ENCODE measurements at regions not wholly inside any gene's neighbourhood (a gene's known extent, or its start where the extent isn't known, plus 50 kb on each side); places are given as distances from the start of the nearest gene placed in this dataset.

DNA sequence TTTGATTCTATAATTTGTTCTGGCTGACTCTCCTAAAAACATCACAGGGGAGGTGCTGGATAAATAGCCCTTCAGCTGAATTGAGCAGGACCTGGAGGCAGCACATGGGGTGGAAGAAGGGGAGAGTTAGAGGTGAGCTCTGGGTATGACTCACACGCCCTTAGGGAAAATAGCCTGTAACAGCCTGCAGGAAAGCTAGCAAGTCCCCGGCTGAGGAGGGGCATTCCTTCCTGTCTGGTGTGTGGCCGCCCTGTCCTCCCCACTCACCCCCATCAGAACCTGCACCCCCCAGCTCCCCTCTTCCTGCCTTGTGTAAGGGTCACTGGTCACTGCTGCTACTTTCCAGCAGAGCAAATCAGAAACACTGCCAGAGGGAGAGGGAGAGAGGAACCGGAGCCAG is 187.4 kb downstream of the C16orf95 start:
- no peaks in the 10 kb centered on the region for H3K4me1 ChIP-seq (ENCODE audit: control insufficient read depth, insufficient read depth, low read length)
- no peak overlapping the region for H3K27ac ChIP-seq (ENCODE audit: extremely low read depth, low read depth, low read length)

GRCh38 chr16:87131061-87131995 is 185.9 kb downstream of the C16orf95 start:
- CTCF ChIA-PET = interaction anchor here (0.6 kb wide), 1 partner anchor 9 kb away, joined by 5 read pairs; no protein-coding TSS in a partner anchor
- no peak overlapping the region for H3K27ac ChIP-seq (ENCODE audit: extremely low read depth, low read depth, low read length)
- no peak overlapping the region for H3K4me3 ChIP-seq (ENCODE audit: low read depth, low read length)
- no peaks in the 10 kb centered on the region for H3K36me3 ChIP-seq (ENCODE audit: control insufficient read depth in 2 of 2, insufficient read depth in 1 of 2, low read length in 2 of 2)
- H3K4me1 ChIP-seq (ENCODE audit: control insufficient read depth, insufficient read depth, low read length) = no peaks in the 10 kb centered on the region
- no peak for TF ChIP-seq ZNF530 (tag by site-specific recombination; IDR thresholded peaks at IDR 0.05; ENCODE audit: low read depth)
- TF ChIP-seq ZNF341 (tag by site-specific recombination; IDR thresholded peaks at IDR 0.05; ENCODE audit: low read depth) = no peak
- TF ChIP-seq ZNF777 (tag by site-specific recombination; IDR thresholded peaks at IDR 0.05; ENCODE audit: borderline replicate concordance) = no peak
- TF ChIP-seq ZNF596 (tag by site-specific recombination; IDR thresholded peaks at IDR 0.05) = peak; percentile 77
- H3K9me3 ChIP-seq (ENCODE audit: control insufficient read depth, insufficient read depth, low read depth, low read length) = no peaks in the 10 kb centered on the region
- POLR2A ChIA-PET = interaction anchor here (0.6 kb wide), 1 partner anchor 965 kb away, joined by 3 read pairs; no protein-coding TSS in a partner anchor

More for the DNA sequence above, 187.4 kb downstream of the C16orf95 start:
- no peaks in the 10 kb centered on the region for H3K36me3 ChIP-seq (ENCODE audit: control insufficient read depth in 2 of 2, insufficient read depth in 1 of 2, low read length in 2 of 2)
- TF ChIP-seq ZNF391 (tag by site-specific recombination; IDR thresholded peaks at IDR 0.05; ENCODE audit: borderline replicate concordance, low read depth) (no peak), ZNF621 (tag by site-specific recombination; IDR thresholded peaks at IDR 0.05) (no peak), ZNF423 (tag by site-specific recombination; IDR thresholded peaks at IDR 0.05) (no peak), ZNF623 (tag by site-specific recombination; IDR thresholded peaks at IDR 0.05) (no peak), ZNF548 (tag by site-specific recombination; IDR thresholded peaks at IDR 0.05) (no peak), ZNF777 (tag by site-specific recombination; IDR thresholded peaks at IDR 0.05; ENCODE audit: borderline replicate concordance) (no peak)
- TF ChIP-seq, protein P1, sequence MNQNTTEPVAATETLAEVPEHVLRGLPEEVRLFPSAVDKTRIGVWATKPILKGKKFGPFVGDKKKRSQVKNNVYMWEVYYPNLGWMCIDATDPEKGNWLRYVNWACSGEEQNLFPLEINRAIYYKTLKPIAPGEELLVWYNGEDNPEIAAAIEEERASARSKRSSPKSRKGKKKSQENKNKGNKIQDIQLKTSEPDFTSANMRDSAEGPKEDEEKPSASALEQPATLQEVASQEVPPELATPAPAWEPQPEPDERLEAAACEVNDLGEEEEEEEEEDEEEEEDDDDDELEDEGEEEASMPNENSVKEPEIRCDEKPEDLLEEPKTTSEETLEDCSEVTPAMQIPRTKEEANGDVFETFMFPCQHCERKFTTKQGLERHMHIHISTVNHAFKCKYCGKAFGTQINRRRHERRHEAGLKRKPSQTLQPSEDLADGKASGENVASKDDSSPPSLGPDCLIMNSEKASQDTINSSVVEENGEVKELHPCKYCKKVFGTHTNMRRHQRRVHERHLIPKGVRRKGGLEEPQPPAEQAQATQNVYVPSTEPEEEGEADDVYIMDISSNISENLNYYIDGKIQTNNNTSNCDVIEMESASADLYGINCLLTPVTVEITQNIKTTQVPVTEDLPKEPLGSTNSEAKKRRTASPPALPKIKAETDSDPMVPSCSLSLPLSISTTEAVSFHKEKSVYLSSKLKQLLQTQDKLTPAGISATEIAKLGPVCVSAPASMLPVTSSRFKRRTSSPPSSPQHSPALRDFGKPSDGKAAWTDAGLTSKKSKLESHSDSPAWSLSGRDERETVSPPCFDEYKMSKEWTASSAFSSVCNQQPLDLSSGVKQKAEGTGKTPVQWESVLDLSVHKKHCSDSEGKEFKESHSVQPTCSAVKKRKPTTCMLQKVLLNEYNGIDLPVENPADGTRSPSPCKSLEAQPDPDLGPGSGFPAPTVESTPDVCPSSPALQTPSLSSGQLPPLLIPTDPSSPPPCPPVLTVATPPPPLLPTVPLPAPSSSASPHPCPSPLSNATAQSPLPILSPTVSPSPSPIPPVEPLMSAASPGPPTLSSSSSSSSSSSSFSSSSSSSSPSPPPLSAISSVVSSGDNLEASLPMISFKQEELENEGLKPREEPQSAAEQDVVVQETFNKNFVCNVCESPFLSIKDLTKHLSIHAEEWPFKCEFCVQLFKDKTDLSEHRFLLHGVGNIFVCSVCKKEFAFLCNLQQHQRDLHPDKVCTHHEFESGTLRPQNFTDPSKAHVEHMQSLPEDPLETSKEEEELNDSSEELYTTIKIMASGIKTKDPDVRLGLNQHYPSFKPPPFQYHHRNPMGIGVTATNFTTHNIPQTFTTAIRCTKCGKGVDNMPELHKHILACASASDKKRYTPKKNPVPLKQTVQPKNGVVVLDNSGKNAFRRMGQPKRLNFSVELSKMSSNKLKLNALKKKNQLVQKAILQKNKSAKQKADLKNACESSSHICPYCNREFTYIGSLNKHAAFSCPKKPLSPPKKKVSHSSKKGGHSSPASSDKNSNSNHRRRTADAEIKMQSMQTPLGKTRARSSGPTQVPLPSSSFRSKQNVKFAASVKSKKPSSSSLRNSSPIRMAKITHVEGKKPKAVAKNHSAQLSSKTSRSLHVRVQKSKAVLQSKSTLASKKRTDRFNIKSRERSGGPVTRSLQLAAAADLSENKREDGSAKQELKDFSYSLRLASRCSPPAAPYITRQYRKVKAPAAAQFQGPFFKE (tag by site-specific recombination; IDR thresholded peaks at IDR 0.05; ENCODE audit: borderline replicate concordance) = no peak
- TF ChIP-seq, protein P2, sequence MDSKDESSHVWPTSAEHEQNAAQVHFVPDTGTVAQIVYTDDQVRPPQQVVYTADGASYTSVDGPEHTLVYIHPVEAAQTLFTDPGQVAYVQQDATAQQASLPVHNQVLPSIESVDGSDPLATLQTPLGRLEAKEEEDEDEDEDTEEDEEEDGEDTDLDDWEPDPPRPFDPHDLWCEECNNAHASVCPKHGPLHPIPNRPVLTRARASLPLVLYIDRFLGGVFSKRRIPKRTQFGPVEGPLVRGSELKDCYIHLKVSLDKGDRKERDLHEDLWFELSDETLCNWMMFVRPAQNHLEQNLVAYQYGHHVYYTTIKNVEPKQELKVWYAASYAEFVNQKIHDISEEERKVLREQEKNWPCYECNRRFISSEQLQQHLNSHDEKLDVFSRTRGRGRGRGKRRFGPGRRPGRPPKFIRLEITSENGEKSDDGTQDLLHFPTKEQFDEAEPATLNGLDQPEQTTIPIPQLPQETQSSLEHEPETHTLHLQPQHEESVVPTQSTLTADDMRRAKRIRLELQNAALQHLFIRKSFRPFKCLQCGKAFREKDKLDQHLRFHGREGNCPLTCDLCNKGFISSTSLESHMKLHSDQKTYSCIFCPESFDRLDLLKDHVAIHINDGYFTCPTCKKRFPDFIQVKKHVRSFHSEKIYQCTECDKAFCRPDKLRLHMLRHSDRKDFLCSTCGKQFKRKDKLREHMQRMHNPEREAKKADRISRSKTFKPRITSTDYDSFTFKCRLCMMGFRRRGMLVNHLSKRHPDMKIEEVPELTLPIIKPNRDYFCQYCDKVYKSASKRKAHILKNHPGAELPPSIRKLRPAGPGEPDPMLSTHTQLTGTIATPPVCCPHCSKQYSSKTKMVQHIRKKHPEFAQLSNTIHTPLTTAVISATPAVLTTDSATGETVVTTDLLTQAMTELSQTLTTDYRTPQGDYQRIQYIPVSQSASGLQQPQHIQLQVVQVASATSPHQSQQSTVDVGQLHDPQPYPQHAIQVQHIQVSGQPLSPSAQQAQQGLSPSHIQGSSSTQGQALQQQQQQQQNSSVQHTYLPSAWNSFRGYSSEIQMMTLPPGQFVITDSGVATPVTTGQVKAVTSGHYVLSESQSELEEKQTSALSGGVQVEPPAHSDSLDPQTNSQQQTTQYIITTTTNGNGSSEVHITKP (tag by site-specific recombination; IDR thresholded peaks at IDR 0.05) = 0 out of 2 replicates have a peak, but pooled peaks have one; percentile 30
- H3K4me3 ChIP-seq (ENCODE audit: low read depth, low read length) = no peak overlapping the region
- no peaks in the 10 kb centered on the region for H3K9me3 ChIP-seq (ENCODE audit: control insufficient read depth, insufficient read depth, low read depth, low read length)
- ChIA-PET CTCF (no interaction called here), POLR2A (no interaction called here)
